MG63 (cell line): ENCODE measurements at regions not wholly inside any gene's neighbourhood (a gene's known extent, or its start where the extent isn't known, plus 50 kb on each side); places are given as distances from the start of the nearest gene placed in this dataset.

Experiments
- DNase-seq: peaks from one replicate; pipeline ENCODE4 v3.0.0-alpha.2; 2020
- H3K27me3 ChIP-seq: fragments of 250-450 bp; sonication (Bioruptor Pico); 2 replicates; pipeline ENCODE4 v1.5.1; 2020; ENCODE audit warnings: mild to moderate bottlenecking, moderate library complexity
- H3K36me3 ChIP-seq: fragments of 250-450 bp; sonication (Bioruptor Pico); 2 replicates; pipeline ENCODE4 v1.5.1; 2020; ENCODE audit warnings: mild to moderate bottlenecking, moderate library complexity
- H3K4me3 ChIP-seq: fragments of 250-450 bp; sonication (Bioruptor Pico); 2 replicates; pipeline ENCODE4 v1.5.1; 2020; ENCODE audit warnings: mild to moderate bottlenecking, moderate library complexity
- H3K9me3 ChIP-seq: fragments of 250-450 bp; sonication (Bioruptor Pico); 2 replicates; pipeline ENCODE4 v1.5.1; 2020; ENCODE audit warnings: mild to moderate bottlenecking, moderate library complexity

- H3K36me3 ChIP-seq: no peaks in the 10 kb centered on the region
- no peak for DNase-seq
- no peak overlapping the region for H3K4me3 ChIP-seq
- H3K27me3 ChIP-seq: no peaks in the 10 kb centered on the region
- H3K9me3 ChIP-seq: no peaks in the 10 kb centered on the region
Measured at GRCh38 chr10:129405389-129405788, 61.7 kb upstream of the MGMT start.

- Histone ChIP-seq H3K9me3 (no peaks in the 10 kb centered on the region), H3K4me3 (no peak overlapping the region), H3K27me3 (no peaks in the 10 kb centered on the region), H3K36me3 (no peaks in the 10 kb centered on the region)
- no peak for DNase-seq
Measured at GRCh38 chr10:129410688-129411392, 56.2 kb upstream of the MGMT start.

GRCh38 chr10:129411393-129411705, 55.7 kb upstream of the MGMT start:
- no peaks in the 10 kb centered on the region for H3K27me3 ChIP-seq
- H3K36me3 ChIP-seq: no peaks in the 10 kb centered on the region
- no peak for DNase-seq
- no peaks in the 10 kb centered on the region for H3K9me3 ChIP-seq
- no peak overlapping the region for H3K4me3 ChIP-seq

- no peak for DNase-seq
- Histone ChIP-seq H3K27me3 (no peaks in the 10 kb centered on the region), H3K36me3 (no peaks in the 10 kb centered on the region)
Measured at GRCh38 chr10:129411772-129412171, 55.3 kb upstream of the MGMT start.

GRCh38 chr10:129413024-129413423, 54.0 kb upstream of the MGMT start:
- DNase-seq: no peak
- Histone ChIP-seq H3K27me3 (no peaks in the 10 kb centered on the region), H3K9me3 (no peaks in the 10 kb centered on the region), H3K4me3 (no peak overlapping the region), H3K36me3 (no peaks in the 10 kb centered on the region)

More at GRCh38 chr10:129411772-129412171, 55.3 kb upstream of the MGMT start:
- Histone ChIP-seq H3K4me3 (no peak overlapping the region), H3K9me3 (no peaks in the 10 kb centered on the region)

- H3K36me3 ChIP-seq: no peaks in the 10 kb centered on the region
- no peaks in the 10 kb centered on the region for H3K9me3 ChIP-seq
- no peaks in the 10 kb centered on the region for H3K27me3 ChIP-seq
- no peak for DNase-seq
- no peak overlapping the region for H3K4me3 ChIP-seq
Measured at GRCh38 chr10:129415215-129416140, 51.6 kb upstream of the MGMT start.

GRCh38 chr10:129416155-129416554, 50.9 kb upstream of the MGMT start:
- DNase-seq: no peak
- H3K9me3 ChIP-seq: no peaks in the 10 kb centered on the region

GRCh38 chr10:129416956-129417765, 49.9 kb upstream of the MGMT start:
- no peak overlapping the region; the same call in 1 of the 2 replicates for H3K4me3 ChIP-seq
- peak; percentile 87 for DNase-seq
- H3K27me3 ChIP-seq: no peaks in the 10 kb centered on the region
- no peaks in the 10 kb centered on the region for H3K36me3 ChIP-seq
- no peaks in the 10 kb centered on the region for H3K9me3 ChIP-seq

More at GRCh38 chr10:129416155-129416554, 50.9 kb upstream of the MGMT start:
- H3K27me3 ChIP-seq: no peaks in the 10 kb centered on the region
- no peak overlapping the region for H3K4me3 ChIP-seq
- H3K36me3 ChIP-seq: no peaks in the 10 kb centered on the region
